ENCODE measurements at regions not wholly inside any gene's neighbourhood (a gene's known extent, or its start where the extent isn't known, plus 50 kb on each side); places are given as distances from the start of the nearest gene placed in this dataset.

DNA sequence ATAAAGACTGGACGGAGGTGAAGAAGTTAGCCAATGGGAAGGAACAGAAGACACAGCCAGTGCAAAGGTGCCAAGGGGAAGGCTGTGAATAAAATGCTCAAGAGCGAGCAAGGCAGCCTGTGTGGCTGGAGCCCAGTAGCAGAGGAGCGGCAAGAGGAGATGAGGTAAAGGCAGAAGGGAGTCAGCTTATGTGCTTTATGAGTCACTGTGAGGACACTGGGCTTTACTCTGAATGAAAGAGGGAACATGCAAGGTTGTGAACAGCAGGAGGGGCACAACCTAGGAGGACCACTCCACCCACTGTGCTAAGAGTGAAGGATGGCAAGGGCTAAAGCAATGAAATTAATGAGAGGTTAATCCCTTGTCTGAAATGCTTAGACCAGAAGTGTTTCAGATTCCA lies 129.0 kb upstream of the ODAD2 start:
- no peak for TF ChIP-seq GABPA (IDR thresholded peaks at IDR 0.05; ENCODE audit: low read depth)
- TF ChIP-seq, protein P1, sequence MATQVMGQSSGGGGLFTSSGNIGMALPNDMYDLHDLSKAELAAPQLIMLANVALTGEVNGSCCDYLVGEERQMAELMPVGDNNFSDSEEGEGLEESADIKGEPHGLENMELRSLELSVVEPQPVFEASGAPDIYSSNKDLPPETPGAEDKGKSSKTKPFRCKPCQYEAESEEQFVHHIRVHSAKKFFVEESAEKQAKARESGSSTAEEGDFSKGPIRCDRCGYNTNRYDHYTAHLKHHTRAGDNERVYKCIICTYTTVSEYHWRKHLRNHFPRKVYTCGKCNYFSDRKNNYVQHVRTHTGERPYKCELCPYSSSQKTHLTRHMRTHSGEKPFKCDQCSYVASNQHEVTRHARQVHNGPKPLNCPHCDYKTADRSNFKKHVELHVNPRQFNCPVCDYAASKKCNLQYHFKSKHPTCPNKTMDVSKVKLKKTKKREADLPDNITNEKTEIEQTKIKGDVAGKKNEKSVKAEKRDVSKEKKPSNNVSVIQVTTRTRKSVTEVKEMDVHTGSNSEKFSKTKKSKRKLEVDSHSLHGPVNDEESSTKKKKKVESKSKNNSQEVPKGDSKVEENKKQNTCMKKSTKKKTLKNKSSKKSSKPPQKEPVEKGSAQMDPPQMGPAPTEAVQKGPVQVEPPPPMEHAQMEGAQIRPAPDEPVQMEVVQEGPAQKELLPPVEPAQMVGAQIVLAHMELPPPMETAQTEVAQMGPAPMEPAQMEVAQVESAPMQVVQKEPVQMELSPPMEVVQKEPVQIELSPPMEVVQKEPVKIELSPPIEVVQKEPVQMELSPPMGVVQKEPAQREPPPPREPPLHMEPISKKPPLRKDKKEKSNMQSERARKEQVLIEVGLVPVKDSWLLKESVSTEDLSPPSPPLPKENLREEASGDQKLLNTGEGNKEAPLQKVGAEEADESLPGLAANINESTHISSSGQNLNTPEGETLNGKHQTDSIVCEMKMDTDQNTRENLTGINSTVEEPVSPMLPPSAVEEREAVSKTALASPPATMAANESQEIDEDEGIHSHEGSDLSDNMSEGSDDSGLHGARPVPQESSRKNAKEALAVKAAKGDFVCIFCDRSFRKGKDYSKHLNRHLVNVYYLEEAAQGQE (IDR thresholded peaks at IDR 0.05; ENCODE audit: low read depth, low read length) = no peak
- no peak for TF ChIP-seq YY1 (IDR thresholded peaks at IDR 0.05; ENCODE audit: low read depth)
- TF ChIP-seq, protein P2, sequence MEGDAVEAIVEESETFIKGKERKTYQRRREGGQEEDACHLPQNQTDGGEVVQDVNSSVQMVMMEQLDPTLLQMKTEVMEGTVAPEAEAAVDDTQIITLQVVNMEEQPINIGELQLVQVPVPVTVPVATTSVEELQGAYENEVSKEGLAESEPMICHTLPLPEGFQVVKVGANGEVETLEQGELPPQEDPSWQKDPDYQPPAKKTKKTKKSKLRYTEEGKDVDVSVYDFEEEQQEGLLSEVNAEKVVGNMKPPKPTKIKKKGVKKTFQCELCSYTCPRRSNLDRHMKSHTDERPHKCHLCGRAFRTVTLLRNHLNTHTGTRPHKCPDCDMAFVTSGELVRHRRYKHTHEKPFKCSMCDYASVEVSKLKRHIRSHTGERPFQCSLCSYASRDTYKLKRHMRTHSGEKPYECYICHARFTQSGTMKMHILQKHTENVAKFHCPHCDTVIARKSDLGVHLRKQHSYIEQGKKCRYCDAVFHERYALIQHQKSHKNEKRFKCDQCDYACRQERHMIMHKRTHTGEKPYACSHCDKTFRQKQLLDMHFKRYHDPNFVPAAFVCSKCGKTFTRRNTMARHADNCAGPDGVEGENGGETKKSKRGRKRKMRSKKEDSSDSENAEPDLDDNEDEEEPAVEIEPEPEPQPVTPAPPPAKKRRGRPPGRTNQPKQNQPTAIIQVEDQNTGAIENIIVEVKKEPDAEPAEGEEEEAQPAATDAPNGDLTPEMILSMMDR (IDR thresholded peaks at IDR 0.05) = no peak
- TF ChIP-seq, protein P3, sequence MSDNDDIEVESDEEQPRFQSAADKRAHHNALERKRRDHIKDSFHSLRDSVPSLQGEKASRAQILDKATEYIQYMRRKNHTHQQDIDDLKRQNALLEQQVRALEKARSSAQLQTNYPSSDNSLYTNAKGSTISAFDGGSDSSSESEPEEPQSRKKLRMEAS (IDR thresholded peaks at IDR 0.05; ENCODE audit: low read depth) = no peak
- TF ChIP-seq RXRA (IDR thresholded peaks at IDR 0.05; ENCODE audit: borderline replicate concordance, low read depth) = no peak
- TF ChIP-seq, protein P4, sequence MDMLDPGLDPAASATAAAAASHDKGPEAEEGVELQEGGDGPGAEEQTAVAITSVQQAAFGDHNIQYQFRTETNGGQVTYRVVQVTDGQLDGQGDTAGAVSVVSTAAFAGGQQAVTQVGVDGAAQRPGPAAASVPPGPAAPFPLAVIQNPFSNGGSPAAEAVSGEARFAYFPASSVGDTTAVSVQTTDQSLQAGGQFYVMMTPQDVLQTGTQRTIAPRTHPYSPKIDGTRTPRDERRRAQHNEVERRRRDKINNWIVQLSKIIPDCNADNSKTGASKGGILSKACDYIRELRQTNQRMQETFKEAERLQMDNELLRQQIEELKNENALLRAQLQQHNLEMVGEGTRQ (IDR thresholded peaks at IDR 0.05; ENCODE audit: borderline replicate concordance, low read depth, low read length) = no peak
- no peak for TF ChIP-seq POLR2AphosphoS5 (IDR thresholded peaks at IDR 0.05; ENCODE audit: low read depth, low read length)
- TF ChIP-seq TAF1 (IDR thresholded peaks at IDR 0.05; ENCODE audit: borderline replicate concordance, low read depth, low read length) = no peak
